H1 (cell line): ENCODE measurements at regions not wholly inside any gene's neighbourhood (a gene's known extent, or its start where the extent isn't known, plus 50 kb on each side); places are given as distances from the start of the nearest gene placed in this dataset.

Experiments used
- CTCF ChIA-PET: fragments of 300-600 bp; sonication (Branson Sonifier 250); formaldehyde crosslinking; loops from one replicate; lab custom pipeline; 2021; ENCODE audit not compliant: partially characterized antibody; lab: Charles Lee
- POLR2A ChIA-PET: fragments of 300-600 bp; sonication (Branson Sonifier 250); formaldehyde crosslinking; loops from one replicate; lab custom pipeline; 2021; ENCODE audit warnings: inconsistent platforms; ENCODE audit not compliant: partially characterized antibody; lab: Charles Lee
- DNase-seq, 2 experiments: peaks; one replicate each; pipeline versions ENCODE4 v3.0.0 to v3.0.0-alpha.2; 2010 to 2022; ENCODE audit warnings: low spot score in 2 of 2, low read depth in 1 of 2, mixed read lengths in 1 of 2
- FAIRE-seq: peaks from 2 replicates; lab custom pipeline; 2011; peaks lifted over from hg19 to GRCh38; lab: Jason Lieb, UNC
- H2AFZ ChIP-seq: 2 replicates; pipeline ENCODE4 v1.8.1; 2012; ENCODE audit warnings: low read length, inconsistent platforms
- H2AK5ac ChIP-seq: 2 replicates; pipeline ENCODE4 v1.6.1; 2013; ENCODE audit warnings: low read depth, low read length
- H2BK120ac ChIP-seq: replicated peaks from 2 replicates; pipeline ENCODE3; 2013; ENCODE audit warnings: low read depth, low read length, inconsistent platforms
- H2BK12ac ChIP-seq: 2 replicates; pipeline ENCODE4 v1.6.1; 2013; ENCODE audit warnings: low read depth, low read length
- H2BK15ac ChIP-seq: 2 replicates; pipeline ENCODE4 v1.6.1; 2013; ENCODE audit warnings: low read length
- H2BK20ac ChIP-seq: 2 replicates; pipeline ENCODE4 v1.6.1; 2013; ENCODE audit warnings: low read length
- H2BK5ac ChIP-seq: 2 replicates; pipeline ENCODE4 v1.6.1; 2013; ENCODE audit warnings: low read depth, low read length
- H3K14ac ChIP-seq: 2 replicates; pipeline ENCODE4 v1.6.1; 2013; ENCODE audit warnings: inconsistent platforms; ENCODE audit not compliant: insufficient read length
- H3K18ac ChIP-seq: 2 replicates; pipeline ENCODE4 v1.6.1; 2013; ENCODE audit warnings: low read length; ENCODE audit errors: extremely low read depth
- H3K23ac ChIP-seq: 2 replicates; pipeline ENCODE4 v1.6.1; 2013; ENCODE audit warnings: inconsistent platforms; ENCODE audit not compliant: insufficient read length
- H3K23me2 ChIP-seq: 2 replicates; pipeline ENCODE4 v1.6.1; 2013; ENCODE audit warnings: low read depth, low read length
- H3K27ac ChIP-seq: 2 replicates; pipeline ENCODE4 v1.6.1; 2011; ENCODE audit warnings: low read depth, low read length, inconsistent platforms
- H3K27me3 ChIP-seq, 4 experiments: replicated peaks in 1 of 4; 1 replicate in 1 of 4; 2 replicates in 3 of 4; pipeline versions ENCODE4 v1.6.1 to v1.8.1; 2011 to 2013; ENCODE audit warnings: low read length in 3 of 4, mild to moderate bottlenecking in 3 of 4, inconsistent platforms in 2 of 4, mixed read lengths in 2 of 4, moderate library complexity in 1 of 4; ENCODE audit not compliant: control insufficient read depth in 3 of 4, insufficient read depth in 3 of 4; ENCODE audit errors: extremely low read depth in 1 of 4
- H3K36me3 ChIP-seq, 4 experiments: 2 replicates each; pipeline versions ENCODE4 v1.6.1 to v1.8.1; 2011 to 2013; ENCODE audit warnings: mild to moderate bottlenecking in 4 of 4, low read length in 3 of 4, moderate library complexity in 2 of 4, control low read depth in 1 of 4, inconsistent platforms in 1 of 4; ENCODE audit not compliant: insufficient read depth in 4 of 4, control insufficient read depth in 2 of 4
- H3K4ac ChIP-seq: replicated peaks from 2 replicates; pipeline ENCODE3; 2013; ENCODE audit warnings: low read length, low read depth, mixed read lengths, inconsistent platforms; ENCODE audit not compliant: insufficient read length
- H3K4me1 ChIP-seq, 4 experiments: replicated peaks in 1 of 4; 1 replicate in 1 of 4; 2 replicates in 3 of 4; pipeline versions ENCODE4 v1.6.1 to v1.8.1; 2011 to 2013; ENCODE audit warnings: low read length in 3 of 4, inconsistent platforms in 2 of 4, mixed read lengths in 1 of 4; ENCODE audit not compliant: insufficient read depth in 4 of 4, control insufficient read depth in 3 of 4
- H3K4me2 ChIP-seq, 2 experiments: 2 replicates each; pipeline versions ENCODE4 v1.6.1 to v1.8.1; 2011 to 2013; ENCODE audit warnings: low read depth in 2 of 2, low read length in 2 of 2, control low read depth in 1 of 2, inconsistent platforms in 1 of 2, mild to moderate bottlenecking in 1 of 2; ENCODE audit not compliant: insufficient read depth in 1 of 2
- H3K4me3 ChIP-seq, 4 experiments: fragments of 200-600, 300-600 bp in 1 of 4; sonication (generic), shearing (Covaris generic), sonication (Bioruptor Twin) in 1 of 4; 2 replicates each; pipeline versions ENCODE4 v1.5.1 to v1.8.1; 2011 to 2016; ENCODE audit warnings: low read length in 4 of 4, low read depth in 3 of 4, control low read depth in 2 of 4, inconsistent platforms in 2 of 4, mild to moderate bottlenecking in 2 of 4, mixed read lengths in 1 of 4, moderate library complexity in 1 of 4; ENCODE audit not compliant: insufficient read depth in 2 of 4; ENCODE audit errors: extremely low read depth in 1 of 4
- H3K56ac ChIP-seq: replicated peaks from 2 replicates; pipeline ENCODE3; 2013; ENCODE audit warnings: low read depth, mild to moderate bottlenecking, mixed read lengths, low read length, inconsistent platforms; ENCODE audit not compliant: insufficient read length
- H3K79me1 ChIP-seq: 2 replicates; pipeline ENCODE4 v1.6.1; 2013; ENCODE audit warnings: low read depth, low read length, control low read depth
- H3K79me2 ChIP-seq, 2 experiments: 2 replicates each; pipeline versions ENCODE4 v1.6.1 to v1.8.1; 2012 to 2013; ENCODE audit warnings: low read length in 2 of 2, mild to moderate bottlenecking in 2 of 2, inconsistent platforms in 1 of 2; ENCODE audit not compliant: insufficient read depth in 2 of 2, control insufficient read depth in 1 of 2
- H3K9ac ChIP-seq, 4 experiments: replicated peaks in 1 of 4; 1 replicate in 1 of 4; 2 replicates in 3 of 4; pipeline versions ENCODE4 v1.6.1 to v1.8.1; 2011 to 2013; ENCODE audit warnings: low read depth in 3 of 4, low read length in 3 of 4, control low read depth in 2 of 4, mild to moderate bottlenecking in 2 of 4, moderate library complexity in 2 of 4, inconsistent platforms in 1 of 4; ENCODE audit errors: extremely low read depth in 1 of 4
- H3K9me3 ChIP-seq, 2 experiments: 2 replicates each; pipeline versions ENCODE4 v1.6.1 to v1.8.1; 2012 to 2013; ENCODE audit warnings: mild to moderate bottlenecking in 2 of 2, moderate library complexity in 2 of 2, control low read depth in 1 of 2, inconsistent platforms in 1 of 2, low read depth in 1 of 2, low read length in 1 of 2, mixed read lengths in 1 of 2; ENCODE audit not compliant: insufficient read depth in 2 of 2
- H4K20me1 ChIP-seq, 2 experiments: replicated peaks in 1 of 2; 2 replicates each; pipeline versions ENCODE3 to v1.8.1; 2011 to 2013; ENCODE audit warnings: inconsistent platforms in 2 of 2, low read length in 2 of 2, mild to moderate bottlenecking in 1 of 2; ENCODE audit not compliant: insufficient read depth in 2 of 2, control insufficient read depth in 1 of 2
- H4K5ac ChIP-seq: 2 replicates; pipeline ENCODE4 v1.6.1; 2013; ENCODE audit warnings: low read length, low read depth, mixed read lengths, inconsistent platforms; ENCODE audit not compliant: insufficient read length
- H4K8ac ChIP-seq: 2 replicates; pipeline ENCODE4 v1.8.0; 2013; ENCODE audit warnings: mild to moderate bottlenecking, moderate library complexity, low read length, inconsistent platforms; ENCODE audit not compliant: insufficient read depth; ENCODE audit errors: extremely low read depth
- H4K91ac ChIP-seq: replicated peaks from 2 replicates; pipeline ENCODE3; 2013; ENCODE audit warnings: low read length, mixed read lengths, inconsistent platforms; ENCODE audit not compliant: insufficient read length
- BACH1 ChIP-seq: IDR thresholded peaks from 2 replicates; pipeline ENCODE4 v1.6.1; 2012; ENCODE audit warnings: low read length, improper control_type of control experiment
- CEBPB ChIP-seq: IDR thresholded peaks from 2 replicates; pipeline ENCODE4 v1.6.1; 2012; ENCODE audit warnings: low read depth, low read length
- CTBP2 ChIP-seq: IDR thresholded peaks from 2 replicates; pipeline ENCODE4 v1.7.0; 2011; ENCODE audit warnings: borderline replicate concordance, mild to moderate bottlenecking, moderate library complexity, mixed read lengths, low read length; ENCODE audit not compliant: insufficient read depth, insufficient read length
- HDAC6 ChIP-seq: IDR thresholded peaks from one replicate; pipeline ENCODE4 v1.7.1; 2012; ENCODE audit warnings: low read depth, mild to moderate bottlenecking, inconsistent platforms, low read length, moderate library complexity
- JUND ChIP-seq: IDR thresholded peaks from 2 replicates; pipeline ENCODE4 v1.6.1; 2011; ENCODE audit warnings: mild to moderate bottlenecking, improper control_type of control experiment, low read length
- KDM1A ChIP-seq: fragments of 200-600, 300-600 bp; sonication (generic); IDR thresholded peaks from 2 replicates; pipeline ENCODE4 v1.7.1; 2016; ENCODE audit warnings: mild to moderate bottlenecking, low read length, borderline replicate concordance
- NANOG ChIP-seq: IDR thresholded peaks from 2 replicates; pipeline ENCODE4 v1.6.1; 2011; ENCODE audit warnings: low read length, low read depth, mild to moderate bottlenecking, inconsistent platforms; ENCODE audit not compliant: insufficient read depth, poor library complexity, severe bottlenecking
- RAD21 ChIP-seq, 2 experiments: IDR thresholded peaks in 1 of 2; conservative IDR thresholded peaks in 1 of 2; 2 replicates each; pipeline ENCODE4 v1.6.1; 2011; ENCODE audit warnings: low read depth in 2 of 2, low read length in 2 of 2, improper control_type of control experiment in 1 of 2, inconsistent platforms in 1 of 2, mild to moderate bottlenecking in 1 of 2, moderate library complexity in 1 of 2
- SIX5 ChIP-seq: IDR thresholded peaks from 2 replicates; pipeline ENCODE4 v1.6.1; 2011; ENCODE audit warnings: mild to moderate bottlenecking, low read depth, low read length
- TAF7 ChIP-seq: optimal IDR thresholded peaks from 2 replicates; pipeline ENCODE3; 2011; ENCODE audit warnings: low read depth, mild to moderate bottlenecking, inconsistent platforms, low read length, moderate library complexity, borderline replicate concordance
- TBP ChIP-seq: IDR thresholded peaks from 2 replicates; pipeline ENCODE4 v1.6.1; 2011; ENCODE audit warnings: low read depth, low read length, improper control_type of control experiment
- TEAD4 ChIP-seq: IDR thresholded peaks from 2 replicates; pipeline ENCODE4 v1.6.1; 2012; ENCODE audit warnings: low read depth, low read length, inconsistent platforms, mixed read lengths
- WGBS, 2 experiments: shearing (Covaris generic) in 1 of 2; methylation state at CpG; one replicate each; pipeline versions ENCODE4 v1.1.6 to v1.1.7; 2013 to 2015; ENCODE audit warnings: low lambda C conversion rate in 2 of 2, mixed read lengths in 2 of 2, inconsistent platforms in 1 of 2, low coverage in 1 of 2, missing lambda C conversion rate in 1 of 2; ENCODE audit not compliant: insufficient replicate concordance in 2 of 2, insufficient coverage in 1 of 2, insufficient read length in 1 of 2; ENCODE audit errors: extremely low coverage in 1 of 2, missing lambda C conversion rate in 1 of 2; 5-methylcytosine and 5-hydroxymethylcytosine counted together
- TF ChIP-seq, protein P1 (sequence below): IDR thresholded peaks from 2 replicates; pipeline ENCODE4 v1.6.1; 2012; ENCODE audit warnings: inconsistent platforms

DNA sequence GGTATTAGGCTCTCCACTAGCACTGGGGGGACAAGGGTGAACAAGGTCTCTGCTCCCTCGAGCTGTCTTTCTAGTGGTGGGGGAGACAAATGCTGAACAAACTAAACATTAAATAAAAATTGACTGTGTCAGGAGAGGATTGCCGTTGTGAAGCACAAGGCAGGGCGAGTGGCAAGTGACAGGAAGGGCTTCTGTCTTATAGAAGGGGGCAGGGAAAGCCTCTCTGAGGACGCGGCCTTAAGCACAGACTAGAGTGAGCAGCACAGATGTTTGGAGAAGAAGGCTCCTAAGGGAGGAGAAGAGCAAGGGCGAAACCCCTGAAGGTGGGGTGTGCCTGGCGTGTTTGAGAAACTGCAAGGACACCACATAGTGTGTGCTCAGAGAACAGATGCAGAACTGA, 50.9 kb upstream of the ATP2B2 start:
- Histone ChIP-seq H3K27ac (no peak overlapping the region), H3K56ac (no peak overlapping the region), H2BK15ac (no peak overlapping the region), H4K91ac (no peak overlapping the region), H3K4ac (no peak overlapping the region), H4K20me1 (no peaks in the 10 kb centered on the region), H3K9me3 (no peaks in the 10 kb centered on the region), H3K79me2 (no peaks in the 10 kb centered on the region), H3K23ac (no peak overlapping the region), H2BK12ac (no peak overlapping the region), H2BK120ac (no peak overlapping the region), H3K23me2 (no peaks in the 10 kb centered on the region), H2AK5ac (0 out of 2 replicates have a peak overlapping the region, but pooled peaks have one; percentile 39), H3K4me3 (no peak overlapping the region), H3K36me3 (no peaks in the 10 kb centered on the region), H3K4me2 (no peak overlapping the region), H2BK20ac (no peak overlapping the region), H3K79me1 (no peaks in the 10 kb centered on the region), H3K18ac (no peak overlapping the region), H3K14ac (no peak overlapping the region), H2AFZ (no peak overlapping the region), H2BK5ac (no peak overlapping the region), H3K4me1 (peaks cover 4 to 11% (median 7%) of the 10 kb centered on the region in 4 experiments; a peak in 5 of 7 replicates), H4K8ac (no peak overlapping the region), H4K5ac (no peak overlapping the region), H3K27me3 (no peaks in the 10 kb centered on the region), H3K9ac (no peak overlapping the region)
- POLR2A ChIA-PET, result no interaction called here
- WGBS, 2 experiments, result 89% methylated on average over 7 of the region's 7 CpGs; no CpG with 5 or more reads in 1 of the 2 experiments
- CTCF ChIA-PET, result no interaction called here
- FAIRE-seq (no peak), DNase-seq (peak in 1 of 2 experiments; percentile 16)
- TF ChIP-seq TEAD4, result no peak
- TF ChIP-seq RAD21 (IDR thresholded peaks at IDR 0.05 in 1 of 2, conservative IDR thresholded peaks at IDR 0.05 in 1 of 2; ENCODE audit: low read depth in 2 of 2, low read length in 2 of 2), result no peak
- no peak for TF ChIP-seq TBP
- TF ChIP-seq BACH1, result no peak
- no peak for TF ChIP-seq KDM1A
- no peak for TF ChIP-seq NANOG
- no peak for TF ChIP-seq HDAC6
- TF ChIP-seq CEBPB, result no peak
- TF ChIP-seq JUND, result no peak
- no peak for TF ChIP-seq TAF7
- TF ChIP-seq, protein P1, sequence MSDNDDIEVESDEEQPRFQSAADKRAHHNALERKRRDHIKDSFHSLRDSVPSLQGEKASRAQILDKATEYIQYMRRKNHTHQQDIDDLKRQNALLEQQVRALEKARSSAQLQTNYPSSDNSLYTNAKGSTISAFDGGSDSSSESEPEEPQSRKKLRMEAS, result no peak
- no peak for TF ChIP-seq CTBP2
- no peak for TF ChIP-seq SIX5
